SK-N-SH treated with all-trans-retinoic acid at 6 μM for 48 hours (cell line): ENCODE measurements at regions not wholly inside any gene's neighbourhood (a gene's known extent, or its start where the extent isn't known, plus 50 kb on each side); places are given as distances from the start of the nearest gene placed in this dataset.

ENCODE experiments used
- ATAC-seq: fragments of 200-7000 bp; cut with Tn5 transposase; 3 replicates; pipeline ENCODE4 v1.9.1; 2020; ENCODE audit warnings: mild to moderate bottlenecking, moderate library complexity
- BACH2 ChIP-seq: fragments of 250-450 bp; sonication (Bioruptor Pico); IDR thresholded peaks from 2 replicates; pipeline ENCODE4 v1.9.0; 2021; ENCODE audit warnings: mild to moderate bottlenecking, borderline replicate concordance
- CSDC2 ChIP-seq: fragments of 250-450 bp; sonication (Bioruptor Pico); IDR thresholded peaks from 2 replicates; pipeline ENCODE4 v1.5.0; 2020; ENCODE audit warnings: mild to moderate bottlenecking, moderate library complexity
- ESRRG ChIP-seq: fragments of 250-450 bp; sonication (Bioruptor Pico); IDR thresholded peaks from 2 replicates; pipeline ENCODE4 v1.6.1; 2021; ENCODE audit warnings: mild to moderate bottlenecking
- GLIS3 ChIP-seq: fragments of 250-450 bp; sonication (Bioruptor Pico); IDR thresholded peaks from 2 replicates; pipeline ENCODE4 v1.5.0; 2020; ENCODE audit warnings: mild to moderate bottlenecking, moderate library complexity
- ISL1 ChIP-seq: fragments of 250-450 bp; sonication (Bioruptor Pico); IDR thresholded peaks from 2 replicates; pipeline ENCODE4 v2.1.2; 2022; ENCODE audit warnings: mild to moderate bottlenecking, moderate library complexity
- OSR1 ChIP-seq: fragments of 250-450 bp; sonication (Bioruptor Pico); IDR thresholded peaks from 2 replicates; pipeline ENCODE4 v1.8.0; 2022; ENCODE audit warnings: moderate library complexity, mild to moderate bottlenecking, inconsistent platforms
- PPARA ChIP-seq: fragments of 250-450 bp; sonication (Bioruptor Pico); IDR thresholded peaks from 2 replicates; pipeline ENCODE4 v1.5.0; 2020; ENCODE audit warnings: mild to moderate bottlenecking, borderline replicate concordance
- RARB ChIP-seq: fragments of 250-450 bp; sonication (Bioruptor Pico); IDR thresholded peaks from 2 replicates; pipeline ENCODE4 v1.8.0; 2021; ENCODE audit warnings: mild to moderate bottlenecking, moderate library complexity
- TOX ChIP-seq: fragments of 250-450 bp; sonication (Bioruptor Pico); IDR thresholded peaks from 2 replicates; pipeline ENCODE4 v1.8.0; 2021; ENCODE audit warnings: mild to moderate bottlenecking, moderate library complexity, borderline replicate concordance
- ZC3H10 ChIP-seq: fragments of 250-450 bp; sonication (Bioruptor Pico); IDR thresholded peaks from 2 replicates; pipeline ENCODE4 v1.5.1; 2021; ENCODE audit warnings: mild to moderate bottlenecking, moderate library complexity
- ZFP3 ChIP-seq: fragments of 250-450 bp; sonication (Bioruptor Pico); IDR thresholded peaks from 2 replicates; pipeline ENCODE4 v1.5.0; 2020; ENCODE audit warnings: mild to moderate bottlenecking, moderate library complexity
- ZFP30 ChIP-seq: fragments of 450-650 bp; formaldehyde crosslinking; IDR thresholded peaks from 2 replicates; pipeline ENCODE4 v1.5.0; 2022; ENCODE audit warnings: mild to moderate bottlenecking, moderate library complexity
- ZNF565 ChIP-seq: fragments of 450-650 bp; formaldehyde crosslinking; conservative IDR thresholded peaks from 2 replicates; pipeline ENCODE4 v1.5.0; 2020; ENCODE audit warnings: low read depth, mild to moderate bottlenecking, moderate library complexity
- ZNF70 ChIP-seq: fragments of 450-650 bp; formaldehyde crosslinking; IDR thresholded peaks from 2 replicates; pipeline ENCODE4 v1.5.0; 2020; ENCODE audit warnings: mild to moderate bottlenecking, moderate library complexity
- ZNF8 ChIP-seq: fragments of 450-650 bp; formaldehyde crosslinking; IDR thresholded peaks from 2 replicates; pipeline ENCODE4 v1.5.0; 2020; ENCODE audit warnings: mild to moderate bottlenecking, moderate library complexity
- TF ChIP-seq, protein P1 (sequence below): fragments of 250-450 bp; sonication (Bioruptor Pico); IDR thresholded peaks from 2 replicates; pipeline ENCODE4 v1.5.0; 2020; ENCODE audit warnings: mild to moderate bottlenecking, moderate library complexity
- TF ChIP-seq, protein P2 (sequence below): fragments of 250-450 bp; sonication (Bioruptor Pico); IDR thresholded peaks from 2 replicates; pipeline ENCODE4 v1.8.0; 2020; ENCODE audit warnings: mild to moderate bottlenecking, moderate library complexity, borderline replicate concordance
- TF ChIP-seq, protein P3 (sequence below): fragments of 250-450 bp; sonication (Bioruptor Pico); IDR thresholded peaks from 2 replicates; pipeline ENCODE4 v1.5.1; 2021; ENCODE audit warnings: mild to moderate bottlenecking, moderate library complexity
- TF ChIP-seq, protein P4 (sequence below): fragments of 250-450 bp; sonication (Bioruptor Pico); IDR thresholded peaks from 2 replicates; pipeline ENCODE4 v1.8.0; 2021; ENCODE audit warnings: low read depth, mild to moderate bottlenecking, moderate library complexity, borderline replicate concordance
- TF ChIP-seq, protein P5 (sequence below): fragments of 250-450 bp; sonication (Bioruptor Pico); IDR thresholded peaks from 2 replicates; pipeline ENCODE4 v1.5.1; 2020; ENCODE audit warnings: low read depth, mild to moderate bottlenecking, moderate library complexity

DNA sequence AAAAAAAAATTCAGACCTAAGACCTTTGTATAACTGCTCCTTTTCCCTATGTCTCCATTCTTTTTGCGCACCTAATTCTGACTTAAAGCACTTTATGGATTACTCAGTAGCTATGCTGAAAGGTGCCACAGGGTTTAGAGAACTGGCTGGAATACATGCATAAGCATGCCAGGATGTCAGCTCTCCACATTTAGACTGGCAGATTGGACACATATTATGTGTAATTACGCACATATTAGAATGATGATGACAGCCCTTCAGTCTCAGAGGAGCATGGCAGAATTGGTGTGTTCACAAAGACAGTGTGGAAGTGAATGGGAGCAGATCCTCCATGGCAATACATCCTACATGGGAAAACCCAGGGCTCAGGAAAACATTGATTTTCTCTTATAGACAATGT lies 108.1 kb upstream of the LSAMP start (continued):
- TF ChIP-seq, protein P1, sequence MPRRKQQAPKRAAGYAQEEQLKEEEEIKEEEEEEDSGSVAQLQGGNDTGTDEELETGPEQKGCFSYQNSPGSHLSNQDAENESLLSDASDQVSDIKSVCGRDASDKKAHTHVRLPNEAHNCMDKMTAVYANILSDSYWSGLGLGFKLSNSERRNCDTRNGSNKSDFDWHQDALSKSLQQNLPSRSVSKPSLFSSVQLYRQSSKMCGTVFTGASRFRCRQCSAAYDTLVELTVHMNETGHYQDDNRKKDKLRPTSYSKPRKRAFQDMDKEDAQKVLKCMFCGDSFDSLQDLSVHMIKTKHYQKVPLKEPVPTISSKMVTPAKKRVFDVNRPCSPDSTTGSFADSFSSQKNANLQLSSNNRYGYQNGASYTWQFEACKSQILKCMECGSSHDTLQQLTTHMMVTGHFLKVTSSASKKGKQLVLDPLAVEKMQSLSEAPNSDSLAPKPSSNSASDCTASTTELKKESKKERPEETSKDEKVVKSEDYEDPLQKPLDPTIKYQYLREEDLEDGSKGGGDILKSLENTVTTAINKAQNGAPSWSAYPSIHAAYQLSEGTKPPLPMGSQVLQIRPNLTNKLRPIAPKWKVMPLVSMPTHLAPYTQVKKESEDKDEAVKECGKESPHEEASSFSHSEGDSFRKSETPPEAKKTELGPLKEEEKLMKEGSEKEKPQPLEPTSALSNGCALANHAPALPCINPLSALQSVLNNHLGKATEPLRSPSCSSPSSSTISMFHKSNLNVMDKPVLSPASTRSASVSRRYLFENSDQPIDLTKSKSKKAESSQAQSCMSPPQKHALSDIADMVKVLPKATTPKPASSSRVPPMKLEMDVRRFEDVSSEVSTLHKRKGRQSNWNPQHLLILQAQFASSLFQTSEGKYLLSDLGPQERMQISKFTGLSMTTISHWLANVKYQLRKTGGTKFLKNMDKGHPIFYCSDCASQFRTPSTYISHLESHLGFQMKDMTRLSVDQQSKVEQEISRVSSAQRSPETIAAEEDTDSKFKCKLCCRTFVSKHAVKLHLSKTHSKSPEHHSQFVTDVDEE (CRISPR knock-in tag), result no peak
- no peak for TF ChIP-seq GLIS3 (CRISPR knock-in tag)
- no peak for TF ChIP-seq ZFP30 (CRISPR knock-in tag)
- TF ChIP-seq, protein P2, sequence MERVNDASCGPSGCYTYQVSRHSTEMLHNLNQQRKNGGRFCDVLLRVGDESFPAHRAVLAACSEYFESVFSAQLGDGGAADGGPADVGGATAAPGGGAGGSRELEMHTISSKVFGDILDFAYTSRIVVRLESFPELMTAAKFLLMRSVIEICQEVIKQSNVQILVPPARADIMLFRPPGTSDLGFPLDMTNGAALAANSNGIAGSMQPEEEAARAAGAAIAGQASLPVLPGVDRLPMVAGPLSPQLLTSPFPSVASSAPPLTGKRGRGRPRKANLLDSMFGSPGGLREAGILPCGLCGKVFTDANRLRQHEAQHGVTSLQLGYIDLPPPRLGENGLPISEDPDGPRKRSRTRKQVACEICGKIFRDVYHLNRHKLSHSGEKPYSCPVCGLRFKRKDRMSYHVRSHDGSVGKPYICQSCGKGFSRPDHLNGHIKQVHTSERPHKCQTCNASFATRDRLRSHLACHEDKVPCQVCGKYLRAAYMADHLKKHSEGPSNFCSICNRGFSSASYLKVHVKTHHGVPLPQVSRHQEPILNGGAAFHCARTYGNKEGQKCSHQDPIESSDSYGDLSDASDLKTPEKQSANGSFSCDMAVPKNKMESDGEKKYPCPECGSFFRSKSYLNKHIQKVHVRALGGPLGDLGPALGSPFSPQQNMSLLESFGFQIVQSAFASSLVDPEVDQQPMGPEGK (CRISPR knock-in tag), result no peak
- TF ChIP-seq CSDC2, result no peak
- no peak for TF ChIP-seq ESRRG (CRISPR knock-in tag)
- TF ChIP-seq, all 23 proteins: peak for 0

DNA sequence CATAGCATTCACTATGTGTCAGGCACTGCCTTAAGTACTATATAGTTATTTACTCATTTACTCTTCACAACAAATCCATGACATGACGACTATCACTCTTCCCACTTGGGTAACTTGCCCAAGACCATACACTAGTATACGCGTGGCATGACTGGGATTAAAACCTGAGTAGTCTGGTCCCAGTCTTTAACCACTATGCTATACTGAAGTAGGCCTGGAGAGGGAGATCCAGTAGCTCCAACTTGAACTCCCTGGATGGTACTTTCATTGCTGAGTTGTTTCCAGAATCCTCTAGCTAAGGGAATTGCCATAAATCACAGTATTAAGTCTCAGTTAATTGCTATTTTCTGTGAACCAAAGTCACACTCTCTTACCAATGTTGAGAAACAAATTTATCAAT lies 116.2 kb upstream of the LSAMP start:
- TF ChIP-seq ZFP30 (CRISPR knock-in tag), result no peak
- no peak for TF ChIP-seq ZNF70
- no peak for ATAC-seq

DNA sequence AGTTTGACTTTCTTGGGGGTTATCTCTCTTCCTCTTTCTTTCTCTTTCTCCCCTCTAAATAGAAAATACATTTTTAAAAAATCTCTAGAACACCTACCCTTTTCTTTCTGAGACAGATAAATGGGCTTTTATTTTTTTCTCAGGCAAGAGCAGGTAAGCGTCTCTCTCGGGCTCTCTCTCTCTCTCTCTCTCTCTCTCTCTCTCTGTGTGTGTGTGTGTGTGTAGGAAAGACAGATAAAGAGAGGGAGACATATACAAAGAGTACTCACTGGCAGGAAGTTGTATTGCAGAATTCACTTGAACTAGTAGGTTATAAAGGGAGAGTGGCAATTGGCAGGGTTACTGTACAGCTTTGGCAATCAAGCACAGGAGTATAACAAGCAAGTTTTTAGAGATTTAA lies 118.1 kb upstream of the LSAMP start:
- TF ChIP-seq OSR1 (CRISPR knock-in tag) (no peak), ZFP30 (CRISPR knock-in tag) (no peak), ISL1 (no peak), RARB (CRISPR knock-in tag) (no peak), TOX (CRISPR knock-in tag) (no peak), ZFP3 (CRISPR knock-in tag) (no peak), ZNF70 (no peak), CSDC2 (no peak), PPARA (no peak), ZC3H10 (CRISPR knock-in tag) (no peak), ZNF8 (CRISPR knock-in tag) (no peak), BACH2 (CRISPR knock-in tag) (no peak), ZNF565 (CRISPR knock-in tag) (no peak)
- TF ChIP-seq, protein P1 (CRISPR knock-in tag), result no peak
- TF ChIP-seq, protein P3, sequence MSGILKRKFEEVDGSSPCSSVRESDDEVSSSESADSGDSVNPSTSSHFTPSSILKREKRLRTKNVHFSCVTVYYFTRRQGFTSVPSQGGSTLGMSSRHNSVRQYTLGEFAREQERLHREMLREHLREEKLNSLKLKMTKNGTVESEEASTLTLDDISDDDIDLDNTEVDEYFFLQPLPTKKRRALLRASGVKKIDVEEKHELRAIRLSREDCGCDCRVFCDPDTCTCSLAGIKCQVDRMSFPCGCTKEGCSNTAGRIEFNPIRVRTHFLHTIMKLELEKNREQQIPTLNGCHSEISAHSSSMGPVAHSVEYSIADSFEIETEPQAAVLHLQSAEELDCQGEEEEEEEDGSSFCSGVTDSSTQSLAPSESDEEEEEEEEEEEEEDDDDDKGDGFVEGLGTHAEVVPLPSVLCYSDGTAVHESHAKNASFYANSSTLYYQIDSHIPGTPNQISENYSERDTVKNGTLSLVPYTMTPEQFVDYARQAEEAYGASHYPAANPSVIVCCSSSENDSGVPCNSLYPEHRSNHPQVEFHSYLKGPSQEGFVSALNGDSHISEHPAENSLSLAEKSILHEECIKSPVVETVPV (CRISPR knock-in tag), result no peak
- TF ChIP-seq, protein P4, sequence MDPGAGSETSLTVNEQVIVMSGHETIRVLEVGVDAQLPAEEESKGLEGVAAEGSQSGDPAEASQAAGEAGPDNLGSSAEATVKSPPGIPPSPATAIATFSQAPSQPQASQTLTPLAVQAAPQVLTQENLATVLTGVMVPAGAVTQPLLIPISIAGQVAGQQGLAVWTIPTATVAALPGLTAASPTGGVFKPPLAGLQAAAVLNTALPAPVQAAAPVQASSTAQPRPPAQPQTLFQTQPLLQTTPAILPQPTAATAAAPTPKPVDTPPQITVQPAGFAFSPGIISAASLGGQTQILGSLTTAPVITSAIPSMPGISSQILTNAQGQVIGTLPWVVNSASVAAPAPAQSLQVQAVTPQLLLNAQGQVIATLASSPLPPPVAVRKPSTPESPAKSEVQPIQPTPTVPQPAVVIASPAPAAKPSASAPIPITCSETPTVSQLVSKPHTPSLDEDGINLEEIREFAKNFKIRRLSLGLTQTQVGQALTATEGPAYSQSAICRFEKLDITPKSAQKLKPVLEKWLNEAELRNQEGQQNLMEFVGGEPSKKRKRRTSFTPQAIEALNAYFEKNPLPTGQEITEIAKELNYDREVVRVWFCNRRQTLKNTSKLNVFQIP (CRISPR knock-in tag), result no peak
- TF ChIP-seq, protein P2 (CRISPR knock-in tag), result no peak
- TF ChIP-seq, protein P5, sequence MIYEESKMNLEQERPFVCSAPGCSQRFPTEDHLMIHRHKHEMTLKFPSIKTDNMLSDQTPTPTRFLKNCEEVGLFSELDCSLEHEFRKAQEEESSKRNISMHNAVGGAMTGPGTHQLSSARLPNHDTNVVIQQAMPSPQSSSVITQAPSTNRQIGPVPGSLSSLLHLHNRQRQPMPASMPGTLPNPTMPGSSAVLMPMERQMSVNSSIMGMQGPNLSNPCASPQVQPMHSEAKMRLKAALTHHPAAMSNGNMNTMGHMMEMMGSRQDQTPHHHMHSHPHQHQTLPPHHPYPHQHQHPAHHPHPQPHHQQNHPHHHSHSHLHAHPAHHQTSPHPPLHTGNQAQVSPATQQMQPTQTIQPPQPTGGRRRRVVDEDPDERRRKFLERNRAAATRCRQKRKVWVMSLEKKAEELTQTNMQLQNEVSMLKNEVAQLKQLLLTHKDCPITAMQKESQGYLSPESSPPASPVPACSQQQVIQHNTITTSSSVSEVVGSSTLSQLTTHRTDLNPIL, result no peak
- no peak for ATAC-seq
